HepG2 (cell line): ENCODE measurements at regions not wholly inside any gene's neighbourhood (a gene's known extent, or its start where the extent isn't known, plus 50 kb on each side); places are given as distances from the start of the nearest gene placed in this dataset.
A peak's percentile ranks its signal among the peaks of the same experiment; 100 is the strongest.

Source experiments
- AKAP8 ChIP-seq: sonication (generic); formaldehyde crosslinking; IDR thresholded peaks from 2 replicates; pipeline ENCODE4 v1.5.1; 2020; ENCODE audit warnings: mild to moderate bottlenecking, missing genetic modification reagents
- BORCS8-MEF2B ChIP-seq: sonication (generic); formaldehyde crosslinking; IDR thresholded peaks from 2 replicates; pipeline ENCODE4 v1.8.0; 2022; ENCODE audit warnings: mild to moderate bottlenecking, missing genetic modification reagents
- FOXK1 ChIP-seq: sonication (generic); formaldehyde crosslinking; IDR thresholded peaks from 2 replicates; pipeline ENCODE4 v1.4.0; 2020; ENCODE audit warnings: low read depth, missing genetic modification reagents, borderline replicate concordance
- HOXA7 ChIP-seq: sonication (generic); formaldehyde crosslinking; IDR thresholded peaks from 2 replicates; pipeline ENCODE4 v1.8.1; 2022; ENCODE audit warnings: mild to moderate bottlenecking, missing genetic modification reagents, moderate library complexity
- KAT2B ChIP-seq: fragments of 150-350 bp; IDR thresholded peaks from 2 replicates; pipeline ENCODE4 v1.6.1; 2014; ENCODE audit warnings: low read depth, low read length, borderline replicate concordance
- MEIS1 ChIP-seq: sonication (generic); formaldehyde crosslinking; IDR thresholded peaks from 2 replicates; pipeline ENCODE4 v1.9.0; 2021; ENCODE audit warnings: mild to moderate bottlenecking, missing genetic modification reagents, moderate library complexity, borderline replicate concordance
- NCOR1 ChIP-seq: fragments of 200-600 bp; sonication (generic); IDR thresholded peaks from 2 replicates; pipeline ENCODE4 v1.7.0; 2017; ENCODE audit warnings: antibody characterized with exemption, low read length, borderline replicate concordance
- NFATC3 ChIP-seq: sonication (generic); formaldehyde crosslinking; IDR thresholded peaks from 2 replicates; pipeline ENCODE4 v1.5.1; 2020; ENCODE audit warnings: mild to moderate bottlenecking, missing genetic modification reagents
- NR1H2 ChIP-seq: sonication (generic); formaldehyde crosslinking; IDR thresholded peaks from 2 replicates; pipeline ENCODE4 v1.8.1; 2022; ENCODE audit warnings: low read depth, missing genetic modification reagents, borderline replicate concordance
- PCBP1 ChIP-seq: fragments of 200-400 bp; formaldehyde crosslinking; IDR thresholded peaks from 2 replicates; pipeline ENCODE4 v1.6.1; 2017; ENCODE audit warnings: mild to moderate bottlenecking, low read depth, low read length, borderline replicate concordance
- PPARG ChIP-seq: conservative IDR thresholded peaks from 2 replicates; pipeline ENCODE4 v1.6.1; 2016; ENCODE audit warnings: missing biosample characterization, missing genetic modification reagents
- SMARCC2 ChIP-seq: fragments of 450-650 bp; IDR thresholded peaks from 2 replicates; pipeline ENCODE4 v1.6.1; 2017; ENCODE audit warnings: antibody characterized with exemption, mild to moderate bottlenecking
- TAF1 ChIP-seq: sonication (generic); formaldehyde crosslinking; IDR thresholded peaks from 2 replicates; pipeline ENCODE4 v1.4.0; 2020; ENCODE audit warnings: missing genetic modification reagents
- TAF15 ChIP-seq: fragments of 200-400 bp; formaldehyde crosslinking; IDR thresholded peaks from one replicate; pipeline ENCODE4 v1.6.1; 2018; ENCODE audit warnings: mild to moderate bottlenecking, low read depth, low read length; ENCODE audit not compliant: poor library complexity, severe bottlenecking
- TCF7 ChIP-seq: sonication (generic); IDR thresholded peaks from 2 replicates; pipeline ENCODE4 v1.6.1; 2016; ENCODE audit warnings: antibody characterized with exemption, low read depth
- ZBTB20 ChIP-seq: sonication (generic); formaldehyde crosslinking; IDR thresholded peaks from 2 replicates; pipeline ENCODE4 v1.8.1; 2023; ENCODE audit warnings: missing genetic modification reagents, low read depth, mild to moderate bottlenecking, borderline replicate concordance
- ZBTB7B ChIP-seq: sonication (generic); formaldehyde crosslinking; IDR thresholded peaks from 2 replicates; pipeline ENCODE4 v1.4.0; 2020; ENCODE audit warnings: missing genetic modification reagents
- ZFP1 ChIP-seq: IDR thresholded peaks from 2 replicates; pipeline ENCODE4 v1.6.1; 2016
- ZNF205 ChIP-seq: IDR thresholded peaks from 2 replicates; pipeline ENCODE4 v1.6.1; 2018; ENCODE audit warnings: missing biosample characterization, missing genetic modification reagents
- ZNF598 ChIP-seq: sonication (generic); formaldehyde crosslinking; IDR thresholded peaks from 2 replicates; pipeline ENCODE4 v1.5.1; 2020; ENCODE audit warnings: mild to moderate bottlenecking, missing genetic modification reagents, borderline replicate concordance
- ZNF615 ChIP-seq: sonication (generic); formaldehyde crosslinking; IDR thresholded peaks from 2 replicates; pipeline ENCODE4 v1.5.0; 2020; ENCODE audit warnings: mild to moderate bottlenecking, missing genetic modification reagents, borderline replicate concordance
- ZNF652 ChIP-seq: IDR thresholded peaks from 2 replicates; pipeline ENCODE4 v1.6.1; 2016; ENCODE audit warnings: low read depth, borderline replicate concordance
- ZNF788 ChIP-seq: sonication (generic); formaldehyde crosslinking; IDR thresholded peaks from 2 replicates; pipeline ENCODE4 v1.5.0; 2020; ENCODE audit warnings: mild to moderate bottlenecking, missing genetic modification reagents, borderline replicate concordance
- TF ChIP-seq, protein P1 (sequence below): IDR thresholded peaks from 2 replicates; pipeline ENCODE4 v1.6.1; 2016; ENCODE audit warnings: missing compliant biosample characterization, missing genetic modification reagents, borderline replicate concordance
- TF ChIP-seq, protein P2 (sequence below): sonication (generic); formaldehyde crosslinking; IDR thresholded peaks from 2 replicates; pipeline ENCODE4 v1.9.0; 2021; ENCODE audit warnings: missing genetic modification reagents, mild to moderate bottlenecking, borderline replicate concordance
- TF ChIP-seq, protein P3 (sequence below): sonication (generic); formaldehyde crosslinking; IDR thresholded peaks from 2 replicates; pipeline ENCODE4 v1.4.0; 2020; ENCODE audit warnings: missing genetic modification reagents; ENCODE audit errors: not compliant biosample characterization

- TF ChIP-seq NR1H2 (CRISPR knock-in tag) (no peak), SMARCC2 (no peak), NCOR1 (peak; percentile 48; the same call in 1 of the 2 replicates), BORCS8-MEF2B (CRISPR knock-in tag) (no peak; the same call in 1 of the 2 replicates), MEIS1 (no peak; the same call in 1 of the 2 replicates), ZFP1 (CRISPR knock-in tag) (no peak), TAF15 (no peak), TCF7 (peak; percentile 73), ZNF598 (CRISPR knock-in tag) (no peak), AKAP8 (no peak), PCBP1 (no peak), ZBTB20 (CRISPR knock-in tag) (0 out of 2 replicates have a peak, but pooled peaks have one; percentile 34), ZNF652 (CRISPR knock-in tag) (no peak), HOXA7 (no peak), ZBTB7B (CRISPR knock-in tag) (peak; percentile 33; the same call in 1 of the 2 replicates), PPARG (peak; percentile 71), ZNF615 (CRISPR knock-in tag) (no peak), FOXK1 (CRISPR knock-in tag) (no peak), TAF1 (CRISPR knock-in tag) (peak; percentile 7; the same call in 1 of the 2 replicates), KAT2B (no peak), NFATC3 (no peak), ZNF205 (no peak), ZNF788 (CRISPR knock-in tag) (no peak)
- TF ChIP-seq, protein P1, sequence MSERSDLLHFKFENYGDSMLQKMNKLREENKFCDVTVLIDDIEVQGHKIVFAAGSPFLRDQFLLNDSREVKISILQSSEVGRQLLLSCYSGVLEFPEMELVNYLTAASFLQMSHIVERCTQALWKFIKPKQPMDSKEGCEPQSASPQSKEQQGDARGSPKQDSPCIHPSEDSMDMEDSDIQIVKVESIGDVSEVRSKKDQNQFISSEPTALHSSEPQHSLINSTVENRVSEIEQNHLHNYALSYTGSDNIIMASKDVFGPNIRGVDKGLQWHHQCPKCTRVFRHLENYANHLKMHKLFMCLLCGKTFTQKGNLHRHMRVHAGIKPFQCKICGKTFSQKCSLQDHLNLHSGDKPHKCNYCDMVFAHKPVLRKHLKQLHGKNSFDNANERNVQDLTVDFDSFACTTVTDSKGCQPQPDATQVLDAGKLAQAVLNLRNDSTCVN (CRISPR knock-in tag): no peak
- TF ChIP-seq, protein P2, sequence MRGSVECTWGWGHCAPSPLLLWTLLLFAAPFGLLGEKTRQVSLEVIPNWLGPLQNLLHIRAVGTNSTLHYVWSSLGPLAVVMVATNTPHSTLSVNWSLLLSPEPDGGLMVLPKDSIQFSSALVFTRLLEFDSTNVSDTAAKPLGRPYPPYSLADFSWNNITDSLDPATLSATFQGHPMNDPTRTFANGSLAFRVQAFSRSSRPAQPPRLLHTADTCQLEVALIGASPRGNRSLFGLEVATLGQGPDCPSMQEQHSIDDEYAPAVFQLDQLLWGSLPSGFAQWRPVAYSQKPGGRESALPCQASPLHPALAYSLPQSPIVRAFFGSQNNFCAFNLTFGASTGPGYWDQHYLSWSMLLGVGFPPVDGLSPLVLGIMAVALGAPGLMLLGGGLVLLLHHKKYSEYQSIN (CRISPR knock-in tag): no peak
- TF ChIP-seq, protein P3, sequence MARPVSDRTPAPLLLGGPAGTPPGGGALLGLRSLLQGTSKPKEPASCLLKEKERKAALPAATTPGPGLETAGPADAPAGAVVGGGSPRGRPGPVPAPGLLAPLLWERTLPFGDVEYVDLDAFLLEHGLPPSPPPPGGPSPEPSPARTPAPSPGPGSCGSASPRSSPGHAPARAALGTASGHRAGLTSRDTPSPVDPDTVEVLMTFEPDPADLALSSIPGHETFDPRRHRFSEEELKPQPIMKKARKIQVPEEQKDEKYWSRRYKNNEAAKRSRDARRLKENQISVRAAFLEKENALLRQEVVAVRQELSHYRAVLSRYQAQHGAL (CRISPR knock-in tag): no peak
These were observed 100.0 kb upstream of the STX18 start (continued) for GRCh38 chr4:4641661-4642495.
